Duodenal mucosa (tissue), 2 donors: ENCODE measurements at regions not wholly inside any gene's neighbourhood (a gene's known extent, or its start where the extent isn't known, plus 50 kb on each side); places are given as distances from the start of the nearest gene placed in this dataset.

Source experiments
- H3K27ac ChIP-seq: one replicate; pipeline ENCODE4 v1.7.0; 2013; ENCODE audit warnings: low read depth, low read length
- H3K27me3 ChIP-seq, 2 donors: one replicate each; pipeline ENCODE4 v1.7.0; 2013; ENCODE audit warnings: low read length in 2 of 2, control low read depth in 1 of 2; ENCODE audit not compliant: insufficient read depth in 2 of 2, control insufficient read depth in 1 of 2
- H3K36me3 ChIP-seq, 2 donors: one replicate each; pipeline ENCODE4 v1.7.0; 2013; ENCODE audit warnings: low read length in 2 of 2, control low read depth in 1 of 2; ENCODE audit not compliant: insufficient read depth in 2 of 2, control insufficient read depth in 1 of 2
- H3K4me1 ChIP-seq, 2 donors: one replicate each; pipeline ENCODE4 v1.7.0; 2013; ENCODE audit warnings: low read length in 2 of 2, control low read depth in 1 of 2; ENCODE audit not compliant: insufficient read depth in 2 of 2, control insufficient read depth in 1 of 2
- H3K4me3 ChIP-seq, 2 donors: one replicate each; pipeline ENCODE4 v1.7.0; 2013; ENCODE audit warnings: low read length in 2 of 2, low read depth in 1 of 2
- H3K9ac ChIP-seq, 2 donors: one replicate each; pipeline ENCODE4 v1.7.0; 2013; ENCODE audit warnings: low read length in 2 of 2, low read depth in 1 of 2
- H3K9me3 ChIP-seq, 2 donors: one replicate each; pipeline ENCODE4 v1.7.0; 2013; ENCODE audit warnings: low read length in 2 of 2, control low read depth in 1 of 2; ENCODE audit not compliant: control insufficient read depth in 1 of 2

DNA sequence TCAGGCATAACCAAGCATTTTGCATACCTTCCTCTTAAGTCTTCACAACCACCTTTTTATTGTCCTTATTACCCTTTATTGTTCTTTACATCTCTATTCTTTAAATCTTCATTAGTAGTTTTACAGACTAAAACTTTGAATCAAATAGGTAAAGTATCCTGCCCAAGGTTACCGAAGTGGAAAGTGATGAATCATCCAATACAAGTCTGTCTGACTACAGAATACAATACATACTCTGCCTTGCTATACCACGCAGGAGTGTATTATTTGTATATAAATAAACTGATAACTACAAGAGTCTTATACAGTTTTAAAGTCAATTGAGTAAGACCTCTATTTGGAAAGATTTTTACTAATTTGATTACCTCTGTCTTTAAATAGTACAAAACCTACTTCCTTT, 196.0 kb downstream of the ZEB2 start:
- no peaks in the 10 kb centered on the region for H3K36me3 ChIP-seq
- no peaks in the 10 kb centered on the region for H3K27me3 ChIP-seq
- no peak overlapping the region for H3K27ac ChIP-seq
- H3K4me3 ChIP-seq: no peak overlapping the region
- H3K9ac ChIP-seq: no peak overlapping the region
- peaks cover 0 to 6% of the 10 kb centered on the region in 2 donors for H3K4me1 ChIP-seq
- no peaks in the 10 kb centered on the region for H3K9me3 ChIP-seq

DNA sequence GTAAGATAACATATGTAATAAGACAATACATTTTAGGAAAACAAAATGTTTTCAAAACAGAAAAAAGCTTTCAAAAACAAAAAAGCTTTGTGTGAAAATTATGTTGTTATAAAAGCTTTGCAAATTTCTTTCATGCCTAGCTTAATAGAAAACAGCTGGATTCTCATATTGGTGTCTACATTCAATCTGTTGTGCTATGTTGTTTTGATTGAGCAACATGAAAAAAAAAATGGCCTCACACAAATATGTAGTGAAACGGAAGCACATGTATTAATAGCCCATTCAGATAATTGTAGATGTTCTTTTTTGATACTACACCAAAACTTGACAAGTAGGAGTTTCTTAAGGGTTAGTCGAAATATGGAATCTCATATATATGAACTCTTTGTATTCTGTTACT, 197.5 kb downstream of the ZEB2 start:
- Histone ChIP-seq H3K9me3 (no peaks in the 10 kb centered on the region), H3K9ac (no peak overlapping the region), H3K4me3 (no peak overlapping the region), H3K27me3 (no peaks in the 10 kb centered on the region), H3K36me3 (no peaks in the 10 kb centered on the region), H3K27ac (no peak overlapping the region), H3K4me1 (peaks cover 0 to 6% of the 10 kb centered on the region in 2 donors)

DNA sequence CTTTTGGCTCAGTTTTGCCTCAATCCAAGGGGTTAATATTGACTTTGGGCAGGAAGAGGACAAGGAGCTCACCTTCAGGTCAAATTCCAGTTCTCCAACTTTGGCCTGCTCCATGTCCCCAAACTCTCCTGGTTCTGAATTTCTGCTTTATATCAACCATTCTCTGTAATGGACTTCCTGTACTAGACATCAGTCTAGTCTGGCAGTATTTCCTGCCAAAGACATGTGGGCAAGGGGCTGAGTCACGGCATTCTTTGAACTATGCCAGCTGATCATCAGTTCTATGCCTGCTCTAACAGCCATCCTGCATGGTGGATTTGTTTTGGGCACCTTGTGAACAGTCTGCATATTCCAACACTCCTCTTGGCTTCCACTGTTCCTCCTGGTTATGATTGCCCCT, 199.4 kb downstream of the ZEB2 start:
- Histone ChIP-seq H3K4me3 (no peak overlapping the region), H3K36me3 (no peaks in the 10 kb centered on the region), H3K9me3 (no peaks in the 10 kb centered on the region), H3K9ac (no peak overlapping the region), H3K27ac (no peak overlapping the region), H3K27me3 (no peaks in the 10 kb centered on the region), H3K4me1 (peaks cover 0 to 6% of the 10 kb centered on the region in 2 donors)

DNA sequence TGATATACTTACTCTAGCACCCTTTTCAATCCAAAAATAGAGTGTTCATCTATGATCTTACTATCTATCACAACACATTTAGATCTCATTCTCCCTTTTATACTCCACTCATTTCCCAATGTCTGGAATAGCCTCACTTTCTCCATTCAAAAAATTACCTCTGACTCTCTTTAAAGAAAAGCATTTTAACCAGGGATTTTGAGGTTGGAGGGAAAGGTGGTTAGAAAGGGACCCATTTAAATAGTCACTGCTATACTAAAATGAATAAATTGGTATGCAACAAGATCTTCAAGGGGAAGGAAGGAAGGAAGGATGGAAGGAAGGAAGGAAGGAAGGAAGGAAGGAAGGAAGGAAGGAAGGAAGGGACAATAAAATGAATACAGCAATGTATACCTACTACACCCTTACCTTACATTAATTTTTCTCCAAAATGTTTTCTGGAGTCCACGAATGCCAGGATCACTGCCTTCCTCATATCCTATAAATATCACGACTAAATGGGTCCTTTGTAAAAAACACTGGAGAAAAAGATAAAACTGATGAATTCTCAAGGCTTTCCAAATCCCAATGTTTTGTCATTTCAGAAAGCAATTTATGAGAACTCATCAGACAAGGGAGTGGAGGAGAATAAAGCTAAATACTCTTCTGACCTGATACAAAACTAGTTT, 202.7 kb downstream of the ZEB2 start:
- Histone ChIP-seq H3K27ac (no peak overlapping the region), H3K27me3 (no peaks in the 10 kb centered on the region), H3K36me3 (no peaks in the 10 kb centered on the region), H3K9me3 (peaks cover 4 to 5% of the 10 kb centered on the region in 2 donors), H3K4me3 (no peak overlapping the region), H3K4me1 (no peaks in the 10 kb centered on the region), H3K9ac (no peak overlapping the region)

DNA sequence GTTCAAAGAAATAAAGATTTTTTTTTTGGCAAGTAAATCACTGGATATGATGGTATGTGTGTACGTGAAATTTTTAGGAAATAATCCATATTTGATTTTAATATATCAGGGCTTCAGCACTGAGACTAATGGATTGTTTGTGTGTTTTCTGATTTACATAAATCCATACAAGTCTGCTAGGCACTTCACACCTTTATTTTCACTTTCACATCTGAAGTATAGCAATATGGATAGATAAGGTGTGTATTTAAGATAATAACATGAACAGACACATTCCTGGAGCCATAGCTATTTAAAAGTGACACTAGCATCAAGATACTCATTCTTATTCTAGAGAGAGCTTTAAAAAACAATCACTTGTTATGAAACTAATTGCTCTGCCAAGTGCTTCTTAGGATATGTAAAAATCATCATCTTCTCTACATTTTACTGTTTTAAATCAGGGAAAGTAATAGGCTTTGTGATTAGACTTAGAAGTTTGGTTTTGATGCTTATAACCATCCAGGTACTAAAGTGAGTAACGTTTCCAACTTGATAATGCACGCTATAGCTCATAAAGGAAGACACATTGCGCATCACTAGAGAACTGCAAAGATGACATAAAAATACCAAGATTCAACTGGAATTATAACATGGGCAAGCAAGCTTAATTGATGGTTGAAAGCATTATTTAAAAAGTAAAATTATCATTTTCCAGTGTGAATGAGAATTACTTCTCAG, 208.9 kb downstream of the ZEB2 start:
- H3K27ac ChIP-seq: no peak overlapping the region
- peaks cover 0 to 11% of the 10 kb centered on the region in 2 donors for H3K4me1 ChIP-seq
- H3K9ac ChIP-seq: no peak overlapping the region
- peaks cover 5% of the 10 kb centered on the region in 2 donors for H3K9me3 ChIP-seq
- no peaks in the 10 kb centered on the region for H3K36me3 ChIP-seq
- no peak overlapping the region for H3K4me3 ChIP-seq
- H3K27me3 ChIP-seq: no peaks in the 10 kb centered on the region

DNA sequence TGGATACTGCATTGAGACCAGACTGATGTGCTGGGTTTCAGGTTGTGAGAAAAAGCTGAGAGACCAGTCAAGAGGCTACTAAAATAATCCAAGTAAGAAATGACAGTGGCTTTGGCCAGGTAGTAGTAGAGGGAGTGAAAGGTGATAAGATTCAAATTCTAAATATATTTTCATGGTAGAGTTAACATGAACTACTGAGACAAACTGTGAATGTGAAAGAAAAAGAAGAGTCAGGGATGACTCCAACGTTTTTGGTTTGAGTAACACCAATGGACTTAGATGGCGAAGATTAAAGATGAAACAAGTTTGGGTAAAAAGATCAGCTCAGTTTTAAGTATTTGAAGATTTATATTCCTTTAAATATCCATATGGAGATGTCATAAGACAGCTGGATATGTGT, 209.4 kb downstream of the ZEB2 start:
- H3K4me1 ChIP-seq: peaks cover 0 to 11% of the 10 kb centered on the region in 2 donors
- H3K4me3 ChIP-seq: no peak overlapping the region
- H3K9ac ChIP-seq: no peak overlapping the region
- no peaks in the 10 kb centered on the region for H3K27me3 ChIP-seq
- H3K9me3 ChIP-seq: peaks cover 5% of the 10 kb centered on the region in 2 donors
- H3K36me3 ChIP-seq: no peaks in the 10 kb centered on the region
- H3K27ac ChIP-seq: no peak overlapping the region

DNA sequence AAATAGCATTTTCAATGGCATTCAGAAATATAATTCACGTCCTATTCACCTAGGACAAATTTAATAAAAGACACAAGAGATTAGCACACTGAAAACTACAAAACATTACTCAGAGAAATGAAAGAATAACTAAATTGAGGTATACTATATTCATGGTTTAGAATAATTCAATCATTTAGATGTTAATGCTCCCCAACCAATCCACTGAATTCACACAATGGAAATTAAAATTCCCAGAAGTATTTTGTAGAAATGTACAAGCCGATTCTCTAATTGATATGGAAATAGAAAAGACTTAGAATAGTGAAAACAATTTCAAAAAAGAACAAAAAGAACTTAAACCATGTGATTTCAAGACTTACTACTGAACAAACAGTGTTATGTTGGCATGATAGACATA, 212.2 kb downstream of the ZEB2 start:
- no peaks in the 10 kb centered on the region for H3K36me3 ChIP-seq

DNA sequence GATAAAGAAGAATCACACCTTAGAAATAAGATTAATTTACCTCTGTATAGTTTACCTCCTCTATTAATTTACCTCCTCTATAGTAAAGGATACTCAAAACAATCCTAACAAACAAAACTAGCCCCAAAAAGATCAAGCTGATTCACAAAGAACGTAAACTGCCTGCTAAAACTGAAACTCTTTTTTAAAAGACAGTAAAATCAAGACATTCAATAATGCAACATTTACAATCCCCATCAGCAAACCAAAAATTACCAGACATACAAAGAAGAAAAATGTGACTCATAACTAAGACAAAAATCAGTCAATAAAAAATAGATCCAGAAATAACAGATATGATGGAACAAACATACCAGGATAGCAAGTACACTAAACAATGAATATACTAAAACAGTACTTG, 215.7 kb downstream of the ZEB2 start:
- no peak overlapping the region for H3K27ac ChIP-seq
- H3K9me3 ChIP-seq: no peaks in the 10 kb centered on the region
- no peak overlapping the region for H3K4me3 ChIP-seq
- H3K27me3 ChIP-seq: no peaks in the 10 kb centered on the region
- no peaks in the 10 kb centered on the region for H3K4me1 ChIP-seq
- H3K9ac ChIP-seq: no peak overlapping the region
- H3K36me3 ChIP-seq: no peaks in the 10 kb centered on the region

More for the DNA sequence above, 212.2 kb downstream of the ZEB2 start:
- Histone ChIP-seq H3K27me3 (no peaks in the 10 kb centered on the region), H3K27ac (no peak overlapping the region), H3K4me3 (no peak overlapping the region), H3K9ac (no peak overlapping the region), H3K9me3 (peaks cover 5% of the 10 kb centered on the region in 2 donors), H3K4me1 (peaks cover 0 to 11% of the 10 kb centered on the region in 2 donors)

DNA sequence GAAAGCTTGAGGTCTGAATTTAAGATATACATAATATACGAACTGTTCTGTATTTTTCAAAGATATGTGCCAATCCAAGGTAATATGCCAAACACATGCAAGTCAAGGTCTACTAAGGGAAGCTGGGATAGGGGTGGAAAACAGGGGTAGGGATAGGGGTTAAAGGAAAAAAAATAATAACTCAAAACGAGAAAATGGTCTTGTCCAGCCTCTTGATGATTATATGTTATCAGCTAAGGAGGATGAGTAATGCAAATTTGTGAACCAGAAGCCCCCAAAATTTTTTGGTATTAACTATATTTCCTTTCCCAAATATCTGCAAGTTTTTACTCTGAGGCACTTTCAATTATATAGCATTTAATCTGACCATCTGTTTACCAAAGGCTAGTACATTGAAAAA, 219.3 kb downstream of the ZEB2 start:
- H3K9me3 ChIP-seq: no peaks in the 10 kb centered on the region
- no peak overlapping the region for H3K9ac ChIP-seq
- H3K36me3 ChIP-seq: no peaks in the 10 kb centered on the region
- H3K27me3 ChIP-seq: no peaks in the 10 kb centered on the region
- no peak overlapping the region for H3K27ac ChIP-seq
- H3K4me3 ChIP-seq: no peak overlapping the region
- no peaks in the 10 kb centered on the region for H3K4me1 ChIP-seq

DNA sequence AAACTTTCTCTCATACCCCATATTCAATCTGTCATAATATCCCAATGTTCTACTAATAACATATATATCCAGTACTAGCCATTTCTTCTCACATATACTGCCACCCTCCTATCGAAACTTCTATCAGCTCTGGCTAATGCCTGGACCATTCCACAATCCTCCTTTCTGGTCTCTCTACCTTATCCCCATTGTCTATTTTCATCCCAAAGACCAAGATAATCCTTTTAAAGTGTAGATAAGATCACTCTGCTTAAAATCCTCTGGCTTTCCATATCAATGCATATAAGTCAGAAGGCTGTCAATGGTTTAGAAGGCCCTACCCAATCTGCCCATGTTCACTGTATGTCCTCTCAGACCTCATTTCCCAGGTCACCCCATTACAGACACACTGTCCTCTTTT, 229.6 kb downstream of the ZEB2 start:
- Histone ChIP-seq H3K9me3 (no peaks in the 10 kb centered on the region), H3K27me3 (no peaks in the 10 kb centered on the region), H3K36me3 (no peaks in the 10 kb centered on the region), H3K9ac (no peak overlapping the region), H3K4me1 (no peaks in the 10 kb centered on the region), H3K27ac (no peak overlapping the region), H3K4me3 (no peak overlapping the region)
